Stimulated activated CD4-positive, alpha-beta T cell treated with anti-CD3 and anti-CD28 coated beads, Interleukin-4, amount 100 ng/mL, for 24 hours (primary cell): ENCODE measurements at regions not wholly inside any gene's neighbourhood (a gene's known extent, or its start where the extent isn't known, plus 50 kb on each side); places are given as distances from the start of the nearest gene placed in this dataset.
"Not testable (repeated sequence)": the region's sequence is repeated elsewhere in the genome, so short reads cannot be mapped to it uniquely, and the experiment has no call there.

Experiments used
- DNase-seq: peaks from one replicate; pipeline ENCODE4 v3.0.0-alpha.2; 2020

GRCh38 chr2:133624551-133624950 lies 56.3 kb upstream of the NCKAP5 start:
- DNase-seq: no peak

GRCh38 chr2:133627741-133628140 lies 59.5 kb upstream of the NCKAP5 start:
- DNase-seq: no peak

GRCh38 chr2:133633309-133633708 lies 65.0 kb upstream of the NCKAP5 start:
- no peak for DNase-seq

- no peak for DNase-seq
These were observed 65.7 kb upstream of the NCKAP5 start for GRCh38 chr2:133633881-133634409.

GRCh38 chr2:133635131-133635530 lies 66.9 kb upstream of the NCKAP5 start:
- DNase-seq: no peak

- DNase-seq: no peak
These were observed 68.0 kb upstream of the NCKAP5 start for GRCh38 chr2:133636287-133636686.

- DNase-seq: no peak
These were observed 71.8 kb upstream of the NCKAP5 start for GRCh38 chr2:133640103-133640502.

- no peak for DNase-seq
These were observed 73.2 kb upstream of the NCKAP5 start for GRCh38 chr2:133641497-133641896.

- DNase-seq: no peak
These were observed 73.9 kb upstream of the NCKAP5 start for GRCh38 chr2:133641942-133642725.

GRCh38 chr2:133642791-133643191 lies 74.5 kb upstream of the NCKAP5 start:
- DNase-seq: no peak

GRCh38 chr2:133643863-133644262 lies 75.6 kb upstream of the NCKAP5 start:
- DNase-seq: no peak

- no peak for DNase-seq
These were observed 76.6 kb upstream of the NCKAP5 start for GRCh38 chr2:133644846-133645245.

GRCh38 chr2:133647386-133647785 lies 79.1 kb upstream of the NCKAP5 start:
- not testable (repeated sequence) for DNase-seq

- DNase-seq: no peak
These were observed 83.6 kb upstream of the NCKAP5 start for GRCh38 chr2:133651861-133652260.

- DNase-seq: no peak
These were observed 84.1 kb upstream of the NCKAP5 start for GRCh38 chr2:133652398-133652797.

GRCh38 chr2:133653056-133653455 lies 84.8 kb upstream of the NCKAP5 start:
- no peak for DNase-seq

GRCh38 chr2:133654949-133655348 lies 86.7 kb upstream of the NCKAP5 start:
- DNase-seq: no peak

GRCh38 chr2:133655610-133656009 lies 87.3 kb upstream of the NCKAP5 start:
- no peak for DNase-seq

GRCh38 chr2:133657591-133657990 lies 89.3 kb upstream of the NCKAP5 start:
- no peak for DNase-seq

GRCh38 chr2:133658020-133658903 lies 90.0 kb upstream of the NCKAP5 start:
- DNase-seq: no peak

- DNase-seq: no peak
These were observed 92.2 kb upstream of the NCKAP5 start for GRCh38 chr2:133660510-133660909.

- DNase-seq: no peak
These were observed 93.1 kb upstream of the NCKAP5 start for GRCh38 chr2:133661392-133661791.

- no peak for DNase-seq
These were observed 98.4 kb upstream of the NCKAP5 start for GRCh38 chr2:133666621-133667020.

- DNase-seq: no peak
These were observed 98.8 kb upstream of the NCKAP5 start for GRCh38 chr2:133667085-133667484.
